Motor neuron (in vitro differentiated cells): ENCODE measurements at regions not wholly inside any gene's neighbourhood (a gene's known extent, or its start where the extent isn't known, plus 50 kb on each side); places are given as distances from the start of the nearest gene placed in this dataset.

ENCODE experiments used
- ATAC-seq, 8 experiments: fragments of 200-7000 bp; cut with Tn5 transposase; replicated peaks in 6 of 8; 2 replicates each; pipeline ENCODE4 v1.8.0; 2021; ENCODE audit warnings: mild to moderate bottlenecking in 8 of 8, moderate library complexity in 8 of 8
- H3K27ac ChIP-seq, 2 donors: fragments of 250-450 bp; sonication (Bioruptor Pico); 2 replicates each; pipeline ENCODE4 v1.9.0; 2021; ENCODE audit warnings: antibody characterized with exemption in 2 of 2, mild to moderate bottlenecking in 2 of 2, moderate library complexity in 1 of 2
- H3K4me1 ChIP-seq, 2 donors: fragments of 250-450 bp; sonication (Bioruptor Pico); replicated peaks in 1 of 2; 2 replicates each; pipeline ENCODE4 v1.6.1; 2021; ENCODE audit warnings: antibody characterized with exemption in 2 of 2, mild to moderate bottlenecking in 2 of 2, moderate library complexity in 1 of 2
- H3K4me3 ChIP-seq, 5 donors: fragments of 250-450 bp; sonication (Bioruptor Pico); 2 replicates each; pipeline ENCODE4 v1.9.0; 2021; ENCODE audit warnings: antibody characterized with exemption in 5 of 5, mild to moderate bottlenecking in 5 of 5, moderate library complexity in 4 of 5
- WGBS, 10 experiments: fragments of 450-650 bp; shearing (Covaris generic); methylation state at CpG; one replicate each; pipeline ENCODE4 v1.0.0; 2022; 5-methylcytosine and 5-hydroxymethylcytosine counted together
- in situ Hi-C, 9 experiments: fragments of 400-800 bp; cut with MboI; loops; one replicate each; pipeline ENCODE4 v1.15.0; 2021; ENCODE audit warnings: low sequenced_read_pairs in 9 of 9, low pct_unique_long_range_greater_than_20kb in 2 of 9; ENCODE audit not compliant: unreplicated experiment in 9 of 9

GRCh38 chrX:9338986-9339385 lies 125.9 kb upstream of the TBL1X start:
- Histone ChIP-seq H3K4me1 (peaks cover 35 to 40% of the 10 kb centered on the region in 2 donors), H3K27ac (no peak overlapping the region), H3K4me3 (no peak overlapping the region)
- in situ Hi-C loops: loop anchor here in 3 of 9 experiments (25.0 kb wide), 2 partner anchors 123 to 373 kb away; partner anchors contain the start of gene TBL1X (in 2 of the 3)
- no peak for ATAC-seq
- 83 to 100% (median 95%) methylated on average over 3 of the region's 10 CpGs; no CpG with 5 or more reads in 7 of the 10 experiments for WGBS, 10 experiments

- peak in 5 of 8 experiments; percentile 19 to 74 (median 64) for ATAC-seq
- in situ Hi-C loops: loop anchor here in 3 of 9 experiments (25.0 kb wide), 2 partner anchors 122 to 372 kb away; partner anchors contain the start of gene TBL1X (in 2 of the 3)
- Histone ChIP-seq H3K4me3 (no peak overlapping the region), H3K4me1 (peaks cover 35 to 40% of the 10 kb centered on the region in 2 donors), H3K27ac (peak overlapping the region in 1 of 2 donors; percentile 33)
- 43 to 92% (median 89%) methylated on average over 1 to 6 of the region's 13 CpGs; no CpG with 5 or more reads in 7 of the 10 experiments for WGBS, 10 experiments
Observed at GRCh38 chrX:9339603-9340491, 125.0 kb upstream of the TBL1X start.

DNA sequence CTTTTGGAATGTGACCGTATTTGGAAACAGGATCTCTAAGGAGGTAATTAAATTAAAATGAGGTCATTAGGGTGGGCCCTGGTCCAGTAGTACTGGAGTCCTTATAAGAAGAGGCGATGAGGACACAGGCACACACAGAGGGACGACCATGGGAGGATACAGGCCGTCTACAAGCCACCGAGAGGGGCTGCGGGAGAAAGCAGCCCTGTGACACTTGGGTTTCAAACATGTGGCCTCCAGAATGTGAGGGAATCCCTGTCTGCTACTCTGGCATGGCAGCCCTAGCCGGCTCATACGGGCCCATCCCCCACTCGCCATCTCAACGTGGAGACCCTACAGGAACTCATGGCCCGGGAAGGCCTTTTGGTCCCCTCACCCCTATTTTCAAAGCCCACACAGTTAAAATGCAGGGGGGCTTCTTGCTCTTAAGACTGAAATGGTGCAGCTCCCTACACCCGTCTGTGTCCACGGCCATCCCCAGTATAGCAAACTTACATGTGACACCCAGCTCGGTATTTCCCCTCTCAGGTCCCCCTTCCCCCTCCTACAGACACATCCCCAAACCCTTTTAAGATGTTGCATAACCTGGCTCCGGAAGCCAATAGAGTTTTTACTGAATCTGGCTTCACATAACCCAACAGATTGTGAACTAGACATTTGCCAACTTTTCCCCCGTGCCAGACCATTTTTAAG lies 124.1 kb upstream of the TBL1X start:
- in situ Hi-C loops: loop anchor here in 3 of 9 experiments (25.0 kb wide), 2 partner anchors 122 to 372 kb away; partner anchors contain the start of gene TBL1X (in 2 of the 3)
- 55% methylated on average over 4 of the region's 16 CpGs; no CpG with 5 or more reads in 9 of the 10 experiments for WGBS, 10 experiments
- peak overlapping the region in 1 of 2 donors; percentile 33 for H3K27ac ChIP-seq
- peak in 3 of 8 experiments; percentile 41 to 59 (median 44) for ATAC-seq
- peaks cover 35 to 40% of the 10 kb centered on the region in 2 donors for H3K4me1 ChIP-seq
- no peak overlapping the region for H3K4me3 ChIP-seq

DNA sequence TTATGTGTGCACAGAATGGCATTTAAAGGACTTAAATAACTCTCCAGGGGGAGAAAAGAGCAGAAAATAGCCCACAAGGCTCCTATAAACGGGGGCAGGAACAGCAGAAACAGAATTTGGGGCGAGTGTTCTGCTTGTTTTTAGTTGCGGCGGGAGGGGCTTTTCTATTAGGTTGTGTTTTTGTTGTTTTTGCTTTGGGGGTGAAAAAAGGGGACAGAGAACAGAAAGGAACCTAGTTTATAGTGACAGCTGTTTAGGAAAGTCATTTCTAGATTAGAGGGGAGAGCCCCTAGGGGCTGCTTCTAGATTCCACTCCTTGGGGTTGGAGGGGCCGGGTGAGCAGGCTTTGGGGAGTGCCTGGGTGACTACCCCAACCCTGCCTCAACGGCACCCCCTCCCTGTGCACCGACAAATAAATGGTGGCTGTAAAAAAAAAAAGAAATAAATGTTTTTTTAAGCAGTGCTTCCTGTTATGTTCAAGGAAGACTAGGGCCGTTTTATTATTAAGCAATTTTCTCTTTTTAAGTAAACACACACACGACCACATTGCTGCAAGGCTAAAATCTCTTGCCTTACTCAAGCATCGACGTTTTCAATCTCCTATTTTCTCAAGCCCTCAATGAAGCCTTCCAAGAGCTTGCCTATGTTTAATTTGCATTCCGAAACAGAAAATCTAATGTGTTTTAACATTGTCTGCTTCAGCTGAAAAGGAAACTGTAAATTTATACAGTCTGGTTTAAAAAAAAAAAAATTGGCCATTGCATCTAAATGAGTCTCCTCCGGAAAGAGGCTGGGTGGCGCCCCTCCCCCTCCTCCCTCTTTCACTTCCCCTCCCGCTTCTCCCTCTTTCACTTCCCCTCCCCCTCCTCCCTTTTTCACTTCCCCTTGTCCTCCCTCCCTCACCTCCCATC lies 123.3 kb upstream of the TBL1X start:
- in situ Hi-C loops: loop anchor here in 3 of 9 experiments (25.0 kb wide), 2 partner anchors 121 to 371 kb away; partner anchors contain the start of gene TBL1X (in 2 of the 3)
- WGBS, 10 experiments: 0 to 68% (median 35%) methylated on average over 1 to 7 of the region's 15 CpGs; no CpG with 5 or more reads in 5 of the 10 experiments
- peak overlapping the region in 1 of 5 donors; percentile 6 for H3K4me3 ChIP-seq

GRCh38 chrX:9342561-9343051 lies 122.3 kb upstream of the TBL1X start:
- peak; percentile 34 to 97 (median 94) for ATAC-seq
- Histone ChIP-seq H3K4me1 (peaks cover 24 to 27% of the 10 kb centered on the region in 2 donors), H3K4me3 (peak overlapping the region; percentile 13 to 41 (median 31)), H3K27ac (peak overlapping the region; percentile 34 to 49)
- 0% methylated on average over 1 of the region's 25 CpGs; no CpG with 5 or more reads in 9 of the 10 experiments for WGBS, 10 experiments
- in situ Hi-C loops: loop anchor here in 3 of 9 experiments (25.0 kb wide), 2 partner anchors 120 to 370 kb away; partner anchors contain the start of gene TBL1X (in 2 of the 3)

More for the DNA sequence above, 123.3 kb upstream of the TBL1X start:
- H3K27ac ChIP-seq: peak overlapping the region; percentile 6 to 70
- peak in 4 of 8 experiments; percentile 4 to 14 (median 10) for ATAC-seq
- peaks cover 33 to 38% of the 10 kb centered on the region in 2 donors for H3K4me1 ChIP-seq

DNA sequence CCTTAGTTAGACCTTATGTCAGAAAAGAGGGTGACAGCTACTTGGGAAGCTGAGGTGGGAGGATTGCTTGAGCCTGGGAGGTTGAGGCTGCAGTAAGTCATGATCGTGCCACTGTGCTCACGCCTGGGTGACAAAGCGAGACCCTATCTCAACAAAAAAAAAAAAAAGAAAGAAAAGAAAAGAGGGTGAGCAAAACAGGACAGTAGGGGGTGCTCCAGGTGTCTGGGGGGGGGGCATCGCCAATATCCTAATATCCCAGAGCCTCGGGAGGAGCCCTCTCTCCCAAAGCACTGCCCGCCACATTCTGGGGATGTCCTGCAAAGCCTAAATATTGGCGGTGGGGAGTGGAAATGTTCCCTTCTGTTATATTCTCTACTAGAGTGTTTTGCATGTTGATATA lies 120.9 kb upstream of the TBL1X start:
- in situ Hi-C loops: loop anchor here in 3 of 9 experiments (25.0 kb wide), 2 partner anchors 118 to 368 kb away; partner anchors contain the start of gene TBL1X (in 2 of the 3)
- Histone ChIP-seq H3K4me3 (no peak overlapping the region), H3K27ac (no peak overlapping the region), H3K4me1 (peaks cover 24 to 27% of the 10 kb centered on the region in 2 donors)
- ATAC-seq: no peak
- 100% methylated on average over 1 of the region's 7 CpGs; no CpG with 5 or more reads in 9 of the 10 experiments for WGBS, 10 experiments

GRCh38 chrX:9345957-9346356 lies 118.9 kb upstream of the TBL1X start:
- in situ Hi-C loops: loop anchor here in 3 of 9 experiments (25.0 kb wide), 2 partner anchors 116 to 366 kb away; partner anchors contain the start of gene TBL1X (in 2 of the 3)
- H3K4me3 ChIP-seq: no peak overlapping the region
- H3K27ac ChIP-seq: no peak overlapping the region
- WGBS, 10 experiments: 67 to 100% (median 93%) methylated on average over 1 to 6 of the region's 8 CpGs; no CpG with 5 or more reads in 2 of the 10 experiments
- no peak for ATAC-seq
- H3K4me1 ChIP-seq: peaks cover 21% of the 10 kb centered on the region in 2 donors

- Histone ChIP-seq H3K4me1 (peaks cover 18% of the 10 kb centered on the region in 2 donors), H3K4me3 (no peak overlapping the region), H3K27ac (peak overlapping the region in 1 of 2 donors; percentile 16)
- in situ Hi-C loops: loop anchor here in 3 of 9 experiments (25.0 kb wide), 2 partner anchors 112 to 362 kb away; partner anchors contain the start of gene TBL1X (in 2 of the 3)
- peak in 5 of 8 experiments; percentile 56 to 79 (median 78) for ATAC-seq
- 0 to 67% (median 56%) methylated on average over 1 to 8 of the region's 11 CpGs; no CpG with 5 or more reads in 4 of the 10 experiments for WGBS, 10 experiments
Observed at GRCh38 chrX:9349572-9350494, 115.0 kb upstream of the TBL1X start.

DNA sequence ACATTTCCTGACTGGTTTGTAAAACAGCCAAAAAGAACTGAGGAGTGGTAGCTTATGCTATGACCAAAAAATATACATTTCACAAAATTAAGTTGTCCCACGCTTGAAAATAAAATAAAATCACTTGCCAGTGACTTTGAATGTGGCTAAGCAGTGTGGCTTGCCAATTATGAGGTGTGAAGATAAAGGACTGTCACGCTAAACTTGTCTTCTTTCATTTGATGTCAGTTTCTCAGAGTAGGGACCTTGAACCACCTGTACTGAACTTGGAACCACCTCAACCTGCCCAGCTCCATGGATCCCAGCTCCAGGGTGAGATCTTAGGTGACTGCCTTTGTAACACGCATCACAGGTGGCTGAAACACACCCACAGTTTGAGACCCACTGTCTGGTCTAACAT lies 113.7 kb upstream of the TBL1X start:
- peaks cover 20 to 24% of the 10 kb centered on the region in 2 donors for H3K4me1 ChIP-seq
- WGBS, 10 experiments: 36 to 100% (median 86%) methylated on average over 1 of the region's 3 CpGs; no CpG with 5 or more reads in 6 of the 10 experiments
- H3K4me3 ChIP-seq: no peak overlapping the region
- no peak for ATAC-seq
- in situ Hi-C loops: no loop called here
- no peak overlapping the region for H3K27ac ChIP-seq

GRCh38 chrX:9352243-9352642 lies 112.6 kb upstream of the TBL1X start:
- H3K27ac ChIP-seq: no peak overlapping the region
- no peak overlapping the region for H3K4me3 ChIP-seq
- ATAC-seq: no peak
- in situ Hi-C loops: no loop called here
- peaks cover 20 to 24% of the 10 kb centered on the region in 2 donors for H3K4me1 ChIP-seq
- WGBS, 10 experiments: 28 to 80% (median 50%) methylated on average over 1 to 4 of the region's 4 CpGs; no CpG with 5 or more reads in 3 of the 10 experiments
